Trophoblast cell (in vitro differentiated cells and primary cell): ENCODE measurements at regions not wholly inside any gene's neighbourhood (a gene's known extent, or its start where the extent isn't known, plus 50 kb on each side); places are given as distances from the start of the nearest gene placed in this dataset.

Source experiments
- DNase-seq, 2 donors: peaks; one replicate each; pipeline ENCODE4 v3.0.0-alpha.2; 2016
- H2AFZ ChIP-seq: 2 replicates; pipeline ENCODE4 v1.6.1; 2013; ENCODE audit warnings: low read length, moderate library complexity, mild to moderate bottlenecking; ENCODE audit not compliant: insufficient read depth, poor library complexity
- H2AK5ac ChIP-seq: 2 replicates; pipeline ENCODE4 v1.6.1; 2013; ENCODE audit warnings: mild to moderate bottlenecking, low read length
- H2BK120ac ChIP-seq: 2 replicates; pipeline ENCODE4 v1.6.1; 2013; ENCODE audit warnings: low read length, mild to moderate bottlenecking, moderate library complexity; ENCODE audit not compliant: insufficient read depth, poor library complexity
- H2BK12ac ChIP-seq: 2 replicates; pipeline ENCODE4 v1.6.1; 2013; ENCODE audit warnings: mild to moderate bottlenecking, low read length, moderate library complexity
- H2BK5ac ChIP-seq: 2 replicates; pipeline ENCODE4 v1.6.1; 2013; ENCODE audit warnings: low read length, low read depth, moderate library complexity, mild to moderate bottlenecking; ENCODE audit not compliant: poor library complexity
- H3K14ac ChIP-seq: 2 replicates; pipeline ENCODE4 v1.6.1; 2013; ENCODE audit warnings: mild to moderate bottlenecking, low read length
- H3K18ac ChIP-seq: 2 replicates; pipeline ENCODE4 v1.6.1; 2013; ENCODE audit warnings: mild to moderate bottlenecking, low read length
- H3K23ac ChIP-seq: 2 replicates; pipeline ENCODE4 v1.6.1; 2013; ENCODE audit warnings: low read length
- H3K27ac ChIP-seq: 2 replicates; pipeline ENCODE4 v1.5.1; 2013; ENCODE audit warnings: low read depth, mild to moderate bottlenecking, inconsistent platforms, low read length, moderate library complexity
- H3K27me3 ChIP-seq: 2 replicates; pipeline ENCODE4 v1.6.1; 2013; ENCODE audit warnings: inconsistent platforms, mild to moderate bottlenecking, low read length, moderate library complexity; ENCODE audit not compliant: insufficient read depth
- H3K36me3 ChIP-seq, 2 experiments: 1 replicate in 1 of 2; 2 replicates in 1 of 2; pipeline ENCODE4 v1.6.1; 2013; ENCODE audit warnings: low read length in 2 of 2, mild to moderate bottlenecking in 2 of 2, moderate library complexity in 1 of 2; ENCODE audit not compliant: insufficient read depth in 2 of 2, control insufficient read depth in 1 of 2
- H3K4ac ChIP-seq: 2 replicates; pipeline ENCODE4 v1.6.1; 2013; ENCODE audit warnings: low read depth, mild to moderate bottlenecking, low read length, moderate library complexity
- H3K4me1 ChIP-seq, 2 experiments: 1 replicate in 1 of 2; 2 replicates in 1 of 2; pipeline ENCODE4 v1.6.1; 2013; ENCODE audit warnings: low read length in 2 of 2, mild to moderate bottlenecking in 2 of 2, moderate library complexity in 1 of 2; ENCODE audit not compliant: insufficient read depth in 2 of 2, control insufficient read depth in 1 of 2
- H3K4me2 ChIP-seq: 2 replicates; pipeline ENCODE4 v1.6.1; 2013; ENCODE audit warnings: inconsistent platforms, mild to moderate bottlenecking, low read length, moderate library complexity
- H3K4me3 ChIP-seq: 2 replicates; pipeline ENCODE4 v1.5.1; 2013; ENCODE audit warnings: mild to moderate bottlenecking, low read depth, low read length, inconsistent platforms
- H3K79me1 ChIP-seq: one replicate; pipeline ENCODE4 v1.6.1; 2013; ENCODE audit warnings: low read length
- H3K79me2 ChIP-seq: 2 replicates; pipeline ENCODE4 v1.6.1; 2013; ENCODE audit warnings: low read length, mild to moderate bottlenecking; ENCODE audit not compliant: control insufficient read depth, insufficient read depth, poor library complexity
- H3K9ac ChIP-seq: 2 replicates; pipeline ENCODE4 v1.6.1; 2013; ENCODE audit warnings: mild to moderate bottlenecking, low read length
- H3K9me3 ChIP-seq: 2 replicates; pipeline ENCODE4 v1.6.1; 2013; ENCODE audit warnings: low read depth, mild to moderate bottlenecking, control low read depth, inconsistent platforms, low read length; ENCODE audit not compliant: insufficient read depth
- H4K12ac ChIP-seq: 2 replicates; pipeline ENCODE4 v1.6.1; 2013; ENCODE audit warnings: low read depth, mild to moderate bottlenecking, low read length, moderate library complexity
- H4K8ac ChIP-seq: 2 replicates; pipeline ENCODE4 v1.6.1; 2013; ENCODE audit warnings: low read depth, mild to moderate bottlenecking, low read length, moderate library complexity
- H4K91ac ChIP-seq: one replicate; pipeline ENCODE4 v1.6.1; 2013; ENCODE audit warnings: low read depth, mild to moderate bottlenecking, low read length, moderate library complexity
- WGBS: extraction: QIAGEN DNeasy Blood & Tissue Kit; methylation state at CpG from one replicate; pipeline ENCODE4 v1.1.7; 2013; ENCODE audit warnings: missing lambda C conversion rate; ENCODE audit not compliant: insufficient read length, insufficient coverage; ENCODE audit errors: extremely low coverage; 5-methylcytosine and 5-hydroxymethylcytosine counted together

DNA sequence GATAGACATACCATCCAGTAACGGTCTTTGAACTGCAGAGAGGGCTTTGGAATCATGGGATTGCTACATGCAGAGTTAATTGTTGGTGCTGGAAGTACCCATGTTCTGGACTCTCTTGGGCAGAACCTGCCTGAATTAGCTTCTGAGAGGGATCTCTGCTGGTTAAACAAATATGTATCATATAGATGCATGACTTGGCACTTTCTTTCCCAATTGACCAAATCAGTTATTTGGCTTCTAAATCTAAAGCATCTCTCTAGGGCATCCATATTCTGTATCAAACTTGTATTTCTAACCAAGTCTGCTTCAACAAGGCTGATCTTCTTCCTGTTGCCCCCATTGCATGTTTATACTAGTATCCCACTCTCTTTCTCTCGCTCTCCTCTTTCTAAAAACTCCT lies 336.7 kb upstream of the CELF4 start:
- H2BK5ac ChIP-seq, result no peak overlapping the region
- H2AFZ ChIP-seq, result no peak overlapping the region
- no peak overlapping the region for H3K18ac ChIP-seq
- H4K8ac ChIP-seq, result no peak overlapping the region
- no peaks in the 10 kb centered on the region for H3K27me3 ChIP-seq
- WGBS, result no CpG with 5 or more reads among the region's 2 CpGs
- H3K4me3 ChIP-seq, result no peak overlapping the region
- no peaks in the 10 kb centered on the region for H3K9me3 ChIP-seq
- no peak overlapping the region for H3K4ac ChIP-seq
- no peak for DNase-seq
- H2BK12ac ChIP-seq, result no peak overlapping the region
- no peaks in the 10 kb centered on the region for H3K79me2 ChIP-seq
- H3K4me2 ChIP-seq, result no peak overlapping the region
- no peak overlapping the region for H2BK120ac ChIP-seq
- no peak overlapping the region for H4K91ac ChIP-seq
- no peak overlapping the region for H3K27ac ChIP-seq
- no peaks in the 10 kb centered on the region for H3K4me1 ChIP-seq
- no peak overlapping the region for H4K12ac ChIP-seq
- H3K23ac ChIP-seq, result no peak overlapping the region
- no peak overlapping the region for H3K9ac ChIP-seq
- no peak overlapping the region for H3K14ac ChIP-seq
- H3K36me3 ChIP-seq, result no peaks in the 10 kb centered on the region
- no peaks in the 10 kb centered on the region for H3K79me1 ChIP-seq
- no peak overlapping the region for H2AK5ac ChIP-seq

DNA sequence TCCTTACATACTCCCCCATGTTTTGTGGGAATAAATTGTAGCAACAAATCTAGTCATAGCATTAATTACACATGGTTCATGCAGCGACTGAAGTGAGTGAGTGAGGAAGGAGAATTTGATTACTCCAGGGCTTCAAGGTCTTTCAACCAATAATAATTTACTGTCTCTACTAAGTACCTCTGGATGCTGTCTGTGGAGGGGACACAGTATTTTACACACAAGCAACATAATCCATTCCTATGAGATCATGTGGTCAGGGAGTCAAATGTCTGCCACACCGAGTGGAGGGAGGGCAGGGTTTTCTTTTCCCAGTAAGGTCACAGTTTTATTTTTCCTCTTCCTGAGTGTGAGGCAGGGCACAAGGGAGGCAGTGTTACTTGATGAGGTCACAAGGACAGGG lies 334.7 kb upstream of the CELF4 start:
- H4K91ac ChIP-seq, result no peak overlapping the region
- no peak overlapping the region for H2BK120ac ChIP-seq
- no CpG with 5 or more reads among the region's 2 CpGs for WGBS
- no peak overlapping the region for H4K8ac ChIP-seq
- no peak overlapping the region for H3K9ac ChIP-seq
- no peak overlapping the region for H3K14ac ChIP-seq
- no peak overlapping the region for H4K12ac ChIP-seq
- no peaks in the 10 kb centered on the region for H3K79me1 ChIP-seq
- H3K18ac ChIP-seq, result no peak overlapping the region
- H2BK5ac ChIP-seq, result no peak overlapping the region
- no peak overlapping the region for H2AFZ ChIP-seq
- no peak overlapping the region for H3K4me2 ChIP-seq
- H3K9me3 ChIP-seq, result no peaks in the 10 kb centered on the region
- H3K79me2 ChIP-seq, result no peaks in the 10 kb centered on the region
- H3K4me3 ChIP-seq, result peak overlapping the region; percentile 47
- H3K27me3 ChIP-seq, result no peaks in the 10 kb centered on the region
- H3K23ac ChIP-seq, result peak overlapping the region; percentile 13
- no peak overlapping the region for H2AK5ac ChIP-seq
- H2BK12ac ChIP-seq, result no peak overlapping the region
- H3K4ac ChIP-seq, result no peak overlapping the region
- H3K4me1 ChIP-seq, result no peaks in the 10 kb centered on the region
- DNase-seq, result no peak
- H3K36me3 ChIP-seq, result no peaks in the 10 kb centered on the region
- no peak overlapping the region for H3K27ac ChIP-seq

DNA sequence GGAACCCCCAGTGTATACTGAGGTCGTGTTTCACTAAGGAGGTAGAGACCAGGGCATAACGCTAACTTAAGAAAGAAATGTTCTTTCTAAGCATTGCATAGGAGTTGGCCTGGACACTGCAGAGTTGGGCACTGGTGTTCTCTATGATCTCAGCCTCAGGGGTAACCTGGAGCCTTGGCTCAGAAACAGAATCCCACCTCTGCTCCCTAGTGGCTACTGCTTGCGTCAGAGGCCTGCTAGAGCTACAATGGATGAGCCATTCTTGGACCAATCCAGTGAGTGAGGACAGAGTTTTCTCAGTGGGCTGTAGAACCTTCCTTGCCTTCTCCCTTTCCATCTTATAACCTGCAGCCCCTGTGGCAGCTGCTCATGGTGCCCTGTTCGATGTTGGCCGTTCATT lies 324.4 kb upstream of the CELF4 start:
- Histone ChIP-seq H3K36me3 (no peaks in the 10 kb centered on the region), H3K27ac (no peak overlapping the region), H2AK5ac (no peak overlapping the region), H3K79me1 (no peaks in the 10 kb centered on the region), H2BK12ac (no peak overlapping the region), H3K4me2 (no peak overlapping the region), H4K12ac (no peak overlapping the region), H4K91ac (no peak overlapping the region), H3K79me2 (no peaks in the 10 kb centered on the region), H3K27me3 (no peaks in the 10 kb centered on the region), H3K9me3 (peaks cover 1% of the 10 kb centered on the region), H3K4me3 (no peak overlapping the region), H3K4ac (no peak overlapping the region), H4K8ac (no peak overlapping the region), H3K14ac (no peak overlapping the region), H3K23ac (no peak overlapping the region), H2AFZ (no peak overlapping the region), H3K4me1 (no peaks in the 10 kb centered on the region), H2BK5ac (no peak overlapping the region), H3K18ac (no peak overlapping the region), H3K9ac (no peak overlapping the region), H2BK120ac (no peak overlapping the region)
- DNase-seq, result no peak
- WGBS, result no CpG with 5 or more reads among the region's 5 CpGs

DNA sequence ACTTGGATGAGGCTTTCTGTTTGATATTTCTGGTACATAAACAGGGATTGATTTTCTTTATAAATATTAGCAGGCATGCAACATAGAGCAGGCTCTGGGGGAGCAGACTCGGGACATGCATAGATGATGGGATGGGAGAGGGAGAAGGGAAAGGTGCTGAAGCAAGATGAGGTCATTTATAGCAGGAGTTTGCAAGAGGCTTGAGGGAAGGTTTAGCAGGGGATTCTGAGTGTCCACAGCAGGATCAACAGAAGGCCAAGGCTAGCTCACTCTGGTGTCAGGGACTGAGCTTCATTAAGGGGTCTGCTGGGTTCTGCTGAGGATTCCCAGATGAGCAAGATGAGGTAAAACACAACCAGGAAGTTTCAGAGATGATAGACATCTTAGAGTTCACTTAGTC lies 309.1 kb upstream of the CELF4 start:
- Histone ChIP-seq H3K27ac (no peak overlapping the region), H2AFZ (no peak overlapping the region), H3K4me3 (no peak overlapping the region), H4K12ac (no peak overlapping the region), H3K18ac (no peak overlapping the region), H2BK120ac (no peak overlapping the region), H3K14ac (no peak overlapping the region), H3K4me2 (no peak overlapping the region), H3K4me1 (no peaks in the 10 kb centered on the region), H2AK5ac (no peak overlapping the region), H4K91ac (no peak overlapping the region), H4K8ac (no peak overlapping the region), H3K79me1 (no peaks in the 10 kb centered on the region), H3K4ac (no peak overlapping the region), H3K23ac (no peak overlapping the region), H3K36me3 (no peaks in the 10 kb centered on the region), H3K9ac (no peak overlapping the region), H3K9me3 (no peaks in the 10 kb centered on the region), H2BK5ac (no peak overlapping the region), H2BK12ac (no peak overlapping the region), H3K27me3 (no peaks in the 10 kb centered on the region), H3K79me2 (no peaks in the 10 kb centered on the region)
- no CpG with 5 or more reads among the region's 1 CpG for WGBS
- no peak for DNase-seq
